ENCODE measurements at regions not wholly inside any gene's neighbourhood (a gene's known extent, or its start where the extent isn't known, plus 50 kb on each side); places are given as distances from the start of the nearest gene placed in this dataset.

DNA sequence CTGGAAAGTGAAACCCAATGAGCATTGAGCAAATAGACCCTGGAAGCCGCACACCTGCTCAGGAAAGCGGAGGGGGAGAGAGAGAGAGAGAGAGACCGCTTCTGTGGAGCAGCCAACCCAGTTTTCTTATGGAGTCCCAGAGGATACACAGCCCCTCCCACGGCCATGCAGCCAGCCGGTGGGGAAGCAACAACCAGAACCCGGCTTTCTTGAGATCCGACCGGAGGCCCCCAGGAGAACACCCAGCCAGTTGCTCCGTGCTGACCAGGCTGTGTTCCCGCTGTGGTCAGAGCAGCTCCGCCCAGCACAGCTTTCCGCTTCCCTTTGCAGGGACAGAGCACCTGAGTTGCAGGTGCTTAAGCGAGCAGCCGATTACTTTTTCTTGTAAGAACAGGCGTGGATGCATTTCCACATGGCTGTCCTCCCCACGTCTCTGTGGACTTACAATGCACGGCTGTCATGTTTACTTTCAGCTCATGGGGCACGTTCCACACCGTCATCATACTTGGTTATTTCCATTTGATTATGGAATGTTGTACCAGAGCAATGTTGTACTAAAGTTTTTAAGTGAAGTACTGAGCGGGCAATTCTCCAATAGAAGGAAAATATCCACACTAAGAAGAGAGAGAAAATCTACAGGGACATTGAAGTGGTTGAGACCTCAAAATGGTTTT lies 381.9 kb downstream of the THBS2 start:
- TF ChIP-seq POLR2AphosphoS5 (IDR thresholded peaks at IDR 0.05; ENCODE audit: low read depth, low read length) = no peak
- no peak for TF ChIP-seq POLR2A (IDR thresholded peaks at IDR 0.05; ENCODE audit: low read depth, low read length)
- no peak for TF ChIP-seq TAF1 (IDR thresholded peaks at IDR 0.05; ENCODE audit: borderline replicate concordance, low read depth, low read length)

Measured in GM12892 (cell line).